Right atrium auricular region (tissue), 2 donors: ENCODE measurements at regions not wholly inside any gene's neighbourhood (a gene's known extent, or its start where the extent isn't known, plus 50 kb on each side); places are given as distances from the start of the nearest gene placed in this dataset.
A peak's percentile ranks its signal among the peaks of the same experiment; 100 is the strongest.

Experiments
- DNase-seq: peaks from one replicate; pipeline ENCODE4 v3.0.0-alpha.2; 2019; ENCODE audit warnings: low spot score
- H3K27ac ChIP-seq, 2 donors: fragments of 200-600 bp; sonication (generic); 1 replicate in 1 of 2; 2 replicates in 1 of 2; pipeline ENCODE4 v1.5.1; 2016 to 2019
- H3K27me3 ChIP-seq, 2 donors: fragments of 200-600 bp; sonication (generic); one replicate each; pipeline versions ENCODE4 v1.5.1 to v1.6.0; 2017 to 2019
- H3K36me3 ChIP-seq: fragments of 200-600 bp; sonication (generic); one replicate; pipeline ENCODE4 v1.5.1; 2016
- H3K4me1 ChIP-seq, 2 donors: fragments of 200-600 bp; sonication (generic); one replicate each; pipeline versions ENCODE4 v1.5.1 to v1.6.0; 2017 to 2019
- H3K4me3 ChIP-seq, 2 donors: fragments of 200-600 bp; sonication (generic); 1 replicate in 1 of 2; 2 replicates in 1 of 2; pipeline ENCODE4 v1.5.1; 2017 to 2019; ENCODE audit warnings: mild to moderate bottlenecking in 1 of 2, moderate library complexity in 1 of 2
- H3K9me3 ChIP-seq, 2 donors: fragments of 200-600 bp; sonication (generic); one replicate each; pipeline ENCODE4 v1.5.1; 2019
- TF ChIP-seq, protein P1 (sequence below), 2 donors: fragments of 200-600 bp; sonication (generic); IDR thresholded peaks; one replicate each; pipeline ENCODE4 v1.5.1; 2019; ENCODE audit warnings: antibody characterized with exemption in 2 of 2

DNA sequence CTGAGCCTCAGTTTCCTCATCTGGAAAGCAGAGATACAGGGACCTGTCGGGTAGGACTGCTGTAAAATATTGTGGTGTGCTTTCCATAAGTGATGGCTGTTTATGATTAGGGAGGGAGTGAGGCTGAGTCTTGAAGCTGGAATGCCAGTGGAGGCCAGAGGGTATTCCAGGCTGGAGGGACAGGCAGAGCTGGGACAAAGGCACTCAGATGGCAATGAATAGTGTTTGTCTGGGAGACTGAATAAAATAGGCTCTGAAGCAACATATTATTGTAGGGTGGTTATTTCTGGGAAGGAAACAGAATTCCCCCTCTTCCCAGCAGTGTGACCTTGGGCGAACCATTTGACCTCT is 120.7 kb downstream of the INHBB start:
- TF ChIP-seq, protein P1, sequence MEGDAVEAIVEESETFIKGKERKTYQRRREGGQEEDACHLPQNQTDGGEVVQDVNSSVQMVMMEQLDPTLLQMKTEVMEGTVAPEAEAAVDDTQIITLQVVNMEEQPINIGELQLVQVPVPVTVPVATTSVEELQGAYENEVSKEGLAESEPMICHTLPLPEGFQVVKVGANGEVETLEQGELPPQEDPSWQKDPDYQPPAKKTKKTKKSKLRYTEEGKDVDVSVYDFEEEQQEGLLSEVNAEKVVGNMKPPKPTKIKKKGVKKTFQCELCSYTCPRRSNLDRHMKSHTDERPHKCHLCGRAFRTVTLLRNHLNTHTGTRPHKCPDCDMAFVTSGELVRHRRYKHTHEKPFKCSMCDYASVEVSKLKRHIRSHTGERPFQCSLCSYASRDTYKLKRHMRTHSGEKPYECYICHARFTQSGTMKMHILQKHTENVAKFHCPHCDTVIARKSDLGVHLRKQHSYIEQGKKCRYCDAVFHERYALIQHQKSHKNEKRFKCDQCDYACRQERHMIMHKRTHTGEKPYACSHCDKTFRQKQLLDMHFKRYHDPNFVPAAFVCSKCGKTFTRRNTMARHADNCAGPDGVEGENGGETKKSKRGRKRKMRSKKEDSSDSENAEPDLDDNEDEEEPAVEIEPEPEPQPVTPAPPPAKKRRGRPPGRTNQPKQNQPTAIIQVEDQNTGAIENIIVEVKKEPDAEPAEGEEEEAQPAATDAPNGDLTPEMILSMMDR (IDR thresholded peaks at IDR 0.05): no peak
- DNase-seq: no peak
- Histone ChIP-seq H3K36me3 (no peaks in the 10 kb centered on the region), H3K27me3 (no peaks in the 10 kb centered on the region), H3K4me1 (peaks cover 0 to 19% of the 10 kb centered on the region in 2 donors), H3K27ac (no peak overlapping the region), H3K9me3 (peaks cover 0 to under 1% of the 10 kb centered on the region in 2 donors), H3K4me3 (no peak overlapping the region)

DNA sequence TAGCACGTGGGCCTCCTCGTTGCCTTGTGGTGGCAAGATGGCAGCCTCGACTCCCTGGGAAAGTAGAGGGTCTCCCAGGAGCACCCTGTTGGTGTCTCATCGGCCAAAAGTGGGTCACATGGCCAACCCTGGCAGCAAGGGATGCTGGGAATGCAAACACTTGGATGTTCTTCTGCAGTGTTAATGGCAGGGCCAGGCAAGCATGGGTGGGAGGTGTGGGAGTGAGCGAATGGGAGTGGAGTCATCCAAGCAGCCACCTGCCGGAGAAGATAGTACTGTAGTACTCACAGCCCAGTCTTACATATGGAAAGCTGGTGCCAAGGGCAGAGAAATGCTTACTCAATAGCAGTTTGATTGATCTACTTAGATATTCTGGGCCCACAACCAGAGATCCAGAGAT is 122.2 kb downstream of the INHBB start:
- no peak for DNase-seq
- Histone ChIP-seq H3K4me3 (no peak overlapping the region), H3K4me1 (peaks cover 0 to 19% of the 10 kb centered on the region in 2 donors), H3K27ac (no peak overlapping the region), H3K36me3 (no peaks in the 10 kb centered on the region), H3K27me3 (no peaks in the 10 kb centered on the region), H3K9me3 (peaks cover 0 to 11% of the 10 kb centered on the region in 2 donors)
- TF ChIP-seq, protein P1 (IDR thresholded peaks at IDR 0.05): no peak

DNA sequence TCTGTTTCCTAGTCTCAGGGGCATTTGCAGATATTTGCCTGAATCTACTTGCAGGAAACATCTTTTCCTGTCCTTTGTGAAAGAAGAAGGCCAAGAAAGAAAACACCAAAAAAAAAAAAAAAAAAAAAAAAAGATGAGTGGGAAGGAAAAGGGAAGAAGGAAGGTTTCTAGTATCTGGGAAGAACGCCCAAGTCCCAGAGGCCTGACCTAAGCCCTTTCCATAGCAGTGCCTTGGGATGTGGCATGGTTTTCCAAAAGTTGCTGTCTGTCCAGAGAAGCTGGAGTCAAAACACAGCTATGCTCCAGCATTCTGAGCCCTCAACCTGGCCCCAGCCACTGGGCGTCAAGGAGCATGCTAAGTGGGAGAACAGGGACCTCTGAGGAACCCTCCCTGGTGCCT is 123.5 kb downstream of the INHBB start:
- no peaks in the 10 kb centered on the region for H3K27me3 ChIP-seq
- peaks cover 0 to 19% of the 10 kb centered on the region in 2 donors for H3K4me1 ChIP-seq
- peaks cover 0 to 11% of the 10 kb centered on the region in 2 donors for H3K9me3 ChIP-seq
- peak overlapping the region in 1 of 2 donors; percentile 65 for H3K27ac ChIP-seq
- H3K36me3 ChIP-seq: no peaks in the 10 kb centered on the region
- TF ChIP-seq, protein P1 (IDR thresholded peaks at IDR 0.05): no peak
- peak; percentile 62 for DNase-seq
- no peak overlapping the region for H3K4me3 ChIP-seq

DNA sequence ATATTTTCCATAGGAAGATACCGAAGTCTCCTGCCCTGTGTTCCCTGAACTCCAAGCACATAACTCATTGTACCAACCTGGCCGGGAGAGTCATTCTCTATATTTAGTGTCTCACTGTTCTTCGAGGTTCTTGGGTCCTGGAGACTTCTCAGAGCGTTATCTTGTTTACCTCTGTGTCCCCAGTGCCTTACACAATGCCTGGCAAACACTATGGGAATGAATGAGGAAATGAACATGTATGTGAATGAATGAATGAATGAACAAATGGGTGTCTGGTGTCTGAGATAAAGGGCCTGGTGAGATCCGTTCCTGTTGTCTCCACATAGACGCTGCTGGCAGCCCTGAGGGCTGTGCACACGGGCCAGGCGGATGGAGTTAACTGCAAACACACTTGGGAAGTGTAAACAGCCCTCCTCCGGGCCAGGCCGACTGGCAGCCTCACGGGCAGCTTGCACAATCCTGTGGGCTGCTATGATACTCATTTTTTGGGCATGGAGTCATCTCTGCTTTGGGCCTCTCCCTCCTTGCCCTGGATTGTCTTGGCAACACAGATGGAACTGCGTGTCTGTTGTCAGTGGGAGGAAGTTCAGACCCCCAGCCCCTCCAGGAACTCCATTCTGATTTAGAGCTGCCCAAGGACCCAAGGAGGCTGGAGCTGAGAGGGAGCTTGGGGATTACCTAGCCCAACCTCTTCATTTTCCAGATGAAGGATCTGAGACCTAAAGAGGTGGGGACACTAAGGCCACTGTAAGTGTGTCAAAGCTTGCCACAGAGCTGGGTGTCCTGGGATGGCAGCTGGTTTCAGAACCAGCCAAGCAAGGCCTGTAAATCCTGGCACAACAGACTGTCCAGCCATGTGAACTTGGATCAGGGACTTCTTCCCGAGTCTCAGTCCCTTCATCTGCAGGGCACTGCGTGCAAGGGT is 124.4 kb downstream of the INHBB start:
- no peak overlapping the region for H3K4me3 ChIP-seq
- TF ChIP-seq, protein P1 (IDR thresholded peaks at IDR 0.05): no peak
- H3K36me3 ChIP-seq: no peaks in the 10 kb centered on the region
- H3K27ac ChIP-seq: peak overlapping the region; percentile 49 to 65
- peaks cover 0 to 11% of the 10 kb centered on the region in 2 donors for H3K9me3 ChIP-seq
- peak; percentile 92 for DNase-seq
- peaks cover 0 to 19% of the 10 kb centered on the region in 2 donors for H3K4me1 ChIP-seq
- H3K27me3 ChIP-seq: no peaks in the 10 kb centered on the region

DNA sequence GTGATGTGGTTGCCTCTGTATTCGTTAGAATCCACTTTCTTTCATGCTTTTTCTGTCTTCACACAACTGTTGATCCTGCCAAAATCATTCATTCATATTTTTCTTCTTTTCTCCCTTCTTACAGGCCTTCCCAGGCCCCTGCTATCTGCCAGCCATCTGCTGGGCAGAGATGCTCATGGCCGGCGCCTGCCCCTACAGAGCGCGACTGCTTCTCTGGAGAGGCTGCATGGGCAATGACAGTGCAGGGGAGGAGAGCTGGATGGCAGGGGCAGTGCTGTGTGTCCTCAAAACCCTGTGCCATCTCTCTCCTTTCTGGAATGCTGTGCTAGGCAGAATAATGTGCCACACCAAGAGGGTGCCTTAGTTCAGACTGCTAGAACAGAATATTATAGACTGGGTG is 125.2 kb downstream of the INHBB start:
- no peak overlapping the region for H3K4me3 ChIP-seq
- H3K36me3 ChIP-seq: no peaks in the 10 kb centered on the region
- H3K4me1 ChIP-seq: peaks cover 0 to 19% of the 10 kb centered on the region in 2 donors
- no peaks in the 10 kb centered on the region for H3K27me3 ChIP-seq
- peak overlapping the region in 1 of 2 donors; percentile 65 for H3K27ac ChIP-seq
- TF ChIP-seq, protein P1 (IDR thresholded peaks at IDR 0.05): no peak
- DNase-seq: no peak
- peaks cover 0 to 11% of the 10 kb centered on the region in 2 donors for H3K9me3 ChIP-seq
